Neural cell (in vitro differentiated cells): ENCODE measurements at regions not wholly inside any gene's neighbourhood (a gene's known extent, or its start where the extent isn't known, plus 50 kb on each side); places are given as distances from the start of the nearest gene placed in this dataset.

Source experiments
- H2AFZ ChIP-seq: fragments of 200-600, 300-800 bp; sonication (generic), shearing (Covaris generic); 2 replicates; pipeline ENCODE4 v1.6.0; 2014; ENCODE audit warnings: low read depth, mild to moderate bottlenecking, antibody characterized with exemption, low read length, moderate library complexity
- H3F3A ChIP-seq: fragments of 200-600 bp; shearing (Covaris generic); 2 replicates; pipeline ENCODE4 v1.6.1; 2016; ENCODE audit warnings: mild to moderate bottlenecking, moderate library complexity, mixed read lengths, antibody characterized with exemption, low read length; ENCODE audit not compliant: insufficient read depth, poor library complexity, severe bottlenecking
- H3K27ac ChIP-seq: fragments of 200-600, 300-800 bp; sonication (generic), shearing (Covaris generic); 2 replicates; pipeline ENCODE4 v1.5.1; 2014; ENCODE audit warnings: mild to moderate bottlenecking, low read length, moderate library complexity
- H3K27me3 ChIP-seq: fragments of 300-800, 200-600 bp; sonication (generic), shearing (Covaris generic); 2 replicates; pipeline ENCODE4 v1.6.0; 2014; ENCODE audit warnings: mild to moderate bottlenecking, low read depth, low read length, moderate library complexity; ENCODE audit not compliant: insufficient read depth
- H3K36me3 ChIP-seq: fragments of 300-800, 200-600 bp; sonication (generic), shearing (Covaris generic); 2 replicates; pipeline ENCODE4 v1.5.1; 2014; ENCODE audit warnings: mild to moderate bottlenecking, antibody characterized with exemption, low read length, moderate library complexity; ENCODE audit not compliant: insufficient read depth
- H3K4me2 ChIP-seq: fragments of 300-800, 200-600 bp; sonication (generic), shearing (Covaris generic); 2 replicates; pipeline ENCODE4 v1.6.0; 2014; ENCODE audit warnings: mild to moderate bottlenecking, low read length
- H3K4me3 ChIP-seq: fragments of 300-800, 200-600 bp; sonication (generic), shearing (Covaris generic); 2 replicates; pipeline ENCODE4 v1.5.1; 2014; ENCODE audit warnings: mild to moderate bottlenecking, low read length, moderate library complexity
- H3K79me2 ChIP-seq: fragments of 200-600 bp; shearing (Covaris generic); replicated peaks from 2 replicates; pipeline ENCODE4 v1.6.0; 2014; ENCODE audit warnings: mild to moderate bottlenecking, low read length, moderate library complexity; ENCODE audit not compliant: insufficient read depth
- H3K9ac ChIP-seq: fragments of 300-800, 200-600 bp; sonication (generic), shearing (Covaris generic); 2 replicates; pipeline ENCODE4 v1.6.1; 2016; ENCODE audit warnings: mild to moderate bottlenecking, low read length, mixed read lengths
- H3K9me2 ChIP-seq: fragments of 200-600 bp; shearing (Covaris generic); 2 replicates; pipeline ENCODE4 v1.6.1; 2016; ENCODE audit warnings: mild to moderate bottlenecking, low read length, mixed read lengths; ENCODE audit not compliant: insufficient read depth
- H3K9me3 ChIP-seq: fragments of 200-600, 300-800 bp; sonication (generic), shearing (Covaris generic); 2 replicates; pipeline ENCODE4 v1.6.1; 2016; ENCODE audit warnings: mild to moderate bottlenecking, mixed run types, low read length, moderate library complexity, mixed read lengths
- H4K20me1 ChIP-seq: fragments of 200-600 bp; shearing (Covaris generic); 2 replicates; pipeline ENCODE4 v1.6.1; 2016; ENCODE audit warnings: mild to moderate bottlenecking, mixed run types; ENCODE audit not compliant: insufficient read depth
- CTCF ChIP-seq: fragments of 450-650 bp; IDR thresholded peaks from 2 replicates; pipeline ENCODE4 v1.5.1; 2014; ENCODE audit warnings: antibody characterized with exemption, mild to moderate bottlenecking, moderate library complexity; ENCODE audit not compliant: poor library complexity, severe bottlenecking
- EP300 ChIP-seq: fragments of 450-650 bp; conservative IDR thresholded peaks from 2 replicates; pipeline ENCODE4 v1.6.1; 2014; ENCODE audit warnings: antibody characterized with exemption, mild to moderate bottlenecking, moderate library complexity; ENCODE audit not compliant: poor library complexity, severe bottlenecking
- EZH2 ChIP-seq: fragments of 200-600, 300-800 bp; shearing (Covaris generic), sonication (generic); IDR thresholded peaks from 2 replicates; pipeline ENCODE4 v1.6.1; 2014; ENCODE audit warnings: antibody characterized with exemption, low read length, borderline replicate concordance, mild to moderate bottlenecking; ENCODE audit not compliant: insufficient read depth, poor library complexity, severe bottlenecking
- MXI1 ChIP-seq: fragments of 450-650 bp; conservative IDR thresholded peaks from 2 replicates; pipeline ENCODE4 v1.6.1; 2014; ENCODE audit warnings: antibody characterized with exemption, mild to moderate bottlenecking; ENCODE audit not compliant: poor library complexity, severe bottlenecking
- POLR2AphosphoS5 ChIP-seq: IDR thresholded peaks from 2 replicates; pipeline ENCODE4 v1.6.1; 2012
- RAD21 ChIP-seq: fragments of 450-650 bp; conservative IDR thresholded peaks from 2 replicates; pipeline ENCODE4 v1.6.1; 2014; ENCODE audit warnings: antibody characterized with exemption, mild to moderate bottlenecking, moderate library complexity
- REST ChIP-seq: IDR thresholded peaks from 2 replicates; pipeline ENCODE4 v1.6.1; 2012; ENCODE audit warnings: borderline replicate concordance
- SMC3 ChIP-seq: fragments of 450-650 bp; conservative IDR thresholded peaks from 2 replicates; pipeline ENCODE4 v1.6.1; 2014; ENCODE audit warnings: antibody characterized with exemption, mild to moderate bottlenecking, moderate library complexity; ENCODE audit not compliant: poor library complexity
- TAF1 ChIP-seq: IDR thresholded peaks from 2 replicates; pipeline ENCODE4 v1.6.1; 2012; ENCODE audit warnings: low read depth

- Histone ChIP-seq H4K20me1 (no peaks in the 10 kb centered on the region), H3K79me2 (no peaks in the 10 kb centered on the region), H3K9me2 (no peaks in the 10 kb centered on the region), H3K4me2 (no peak overlapping the region), H3K27me3 (no peaks in the 10 kb centered on the region), H3K36me3 (no peaks in the 10 kb centered on the region), H3F3A (no peaks in the 10 kb centered on the region), H3K27ac (no peak overlapping the region), H3K9me3 (no peaks in the 10 kb centered on the region), H3K9ac (no peak overlapping the region), H3K4me3 (no peak overlapping the region), H2AFZ (no peak overlapping the region)
- TF ChIP-seq SMC3 (no peak), CTCF (no peak), EZH2 (no peak), RAD21 (no peak), MXI1 (no peak), TAF1 (no peak), POLR2AphosphoS5 (no peak), EP300 (no peak), REST (no peak)
These were observed 311.1 kb upstream of the CHD1 start for GRCh38 chr5:99239826-99240360.

DNA sequence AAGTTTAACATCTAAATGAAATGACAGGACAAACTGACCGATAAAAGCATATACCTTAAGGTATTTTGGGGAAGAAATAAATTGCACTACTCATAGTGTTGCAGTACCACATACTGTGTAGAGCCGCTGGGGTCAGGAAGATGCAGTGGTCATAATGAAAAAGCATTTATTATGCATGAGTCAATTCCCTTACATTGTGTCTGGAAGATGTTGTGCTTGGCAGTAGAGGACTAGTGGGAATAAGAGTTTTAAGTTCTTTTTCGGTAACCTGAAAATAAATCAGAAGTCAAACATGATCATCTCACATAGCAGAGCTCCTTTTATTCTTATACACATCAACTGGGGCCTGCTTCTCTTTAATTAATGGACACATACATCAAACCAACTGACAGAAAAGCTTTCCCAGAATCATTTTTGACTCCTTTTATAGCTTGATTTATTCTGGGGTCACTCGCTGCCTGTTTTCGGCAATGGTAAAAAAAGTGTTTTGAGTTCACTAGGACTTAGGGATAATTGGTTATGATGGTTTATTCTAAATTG, 262.5 kb upstream of the CHD1 start:
- TF ChIP-seq POLR2AphosphoS5 (no peak), MXI1 (no peak), EP300 (no peak), EZH2 (no peak), SMC3 (no peak), REST (no peak), RAD21 (no peak), CTCF (no peak)
- Histone ChIP-seq H3K27me3 (no peaks in the 10 kb centered on the region), H4K20me1 (no peaks in the 10 kb centered on the region), H3K79me2 (no peaks in the 10 kb centered on the region), H3K9ac (no peak overlapping the region), H3K9me2 (no peaks in the 10 kb centered on the region), H3K9me3 (no peaks in the 10 kb centered on the region), H3K4me3 (no peak overlapping the region), H3F3A (no peaks in the 10 kb centered on the region), H3K4me2 (no peak overlapping the region), H3K27ac (no peak overlapping the region), H3K36me3 (no peaks in the 10 kb centered on the region), H2AFZ (no peak overlapping the region)
